GM23338 (cell line): ENCODE measurements at regions not wholly inside any gene's neighbourhood (a gene's known extent, or its start where the extent isn't known, plus 50 kb on each side); places are given as distances from the start of the nearest gene placed in this dataset.

Source experiments
- ATAC-seq: fragments of 200-7000 bp; cut with Tn5 transposase; 3 replicates; pipeline ENCODE4 v1.9.1; 2020
- DNase-seq: peaks from one replicate; pipeline ENCODE4 v3.0.0-alpha.2; 2015; ENCODE audit warnings: low spot score
- H2AFZ ChIP-seq: fragments of 200-600 bp; sonication (generic); 2 replicates; pipeline ENCODE4 v1.8.0; 2016; ENCODE audit warnings: antibody characterized with exemption, mild to moderate bottlenecking, moderate library complexity
- H3F3A ChIP-seq: fragments of 200-600 bp; sonication (generic); replicated peaks from 2 replicates; pipeline ENCODE4 v1.8.0; 2017; ENCODE audit warnings: antibody characterized with exemption, mixed run types, low read depth
- H3K27ac ChIP-seq: fragments of 200-600 bp; sonication (generic); 2 replicates; pipeline ENCODE4 v1.6.1; 2016; ENCODE audit warnings: low read depth
- H3K27me3 ChIP-seq: fragments of 200-600 bp; sonication (generic); 2 replicates; pipeline ENCODE4 v1.8.0; 2016; ENCODE audit warnings: mild to moderate bottlenecking, mixed run types, moderate library complexity; ENCODE audit not compliant: insufficient read depth
- H3K36me3 ChIP-seq: fragments of 200-600 bp; sonication (generic); 2 replicates; pipeline ENCODE4 v1.8.0; 2016; ENCODE audit warnings: mild to moderate bottlenecking; ENCODE audit not compliant: insufficient read depth
- H3K4me1 ChIP-seq: fragments of 200-600 bp; sonication (generic); 2 replicates; pipeline ENCODE4 v1.8.0; 2016; ENCODE audit warnings: mild to moderate bottlenecking, moderate library complexity; ENCODE audit not compliant: insufficient read depth
- H3K4me2 ChIP-seq: fragments of 200-600 bp; sonication (generic); 2 replicates; pipeline ENCODE4 v1.7.1; 2017; ENCODE audit warnings: mixed run types
- H3K4me3 ChIP-seq: fragments of 200-600 bp; sonication (generic); 2 replicates; pipeline ENCODE4 v1.6.1; 2016; ENCODE audit warnings: mixed run types
- H3K79me2 ChIP-seq: fragments of 200-600 bp; sonication (generic); replicated peaks from 2 replicates; pipeline ENCODE4 v1.8.0; 2017; ENCODE audit warnings: mild to moderate bottlenecking; ENCODE audit not compliant: insufficient read depth
- H3K9me2 ChIP-seq: fragments of 200-600 bp; sonication (generic); 2 replicates; pipeline ENCODE4 v1.8.0; 2017; ENCODE audit not compliant: insufficient read depth
- H4K20me1 ChIP-seq: fragments of 200-600 bp; sonication (generic); replicated peaks from 2 replicates; pipeline ENCODE4 v1.8.0; 2017; ENCODE audit warnings: mild to moderate bottlenecking; ENCODE audit not compliant: insufficient read depth
- H3K27ac Mint-ChIP-seq: 2 replicates; pipeline ENCODE4 v1.8.0; 2020; ENCODE audit warnings: inconsistent platforms, mild to moderate bottlenecking, moderate library complexity, mixed read lengths
- H3K27me3 Mint-ChIP-seq: 3 replicates; pipeline ENCODE4 v1.8.0; 2022; ENCODE audit warnings: low read depth, mild to moderate bottlenecking, moderate library complexity, mixed read lengths, inconsistent platforms; ENCODE audit not compliant: insufficient read depth, poor library complexity
- H3K36me3 Mint-ChIP-seq: 3 replicates; pipeline ENCODE4 v1.8.0; 2021; ENCODE audit warnings: low read depth, mild to moderate bottlenecking, inconsistent platforms, moderate library complexity, mixed read lengths
- H3K4me1 Mint-ChIP-seq: 3 replicates; pipeline ENCODE4 v1.8.0; 2020; ENCODE audit warnings: mild to moderate bottlenecking, inconsistent platforms, mixed read lengths
- H3K4me3 Mint-ChIP-seq: 3 replicates; pipeline ENCODE4 v1.8.0; 2021; ENCODE audit warnings: moderate library complexity, mild to moderate bottlenecking, inconsistent platforms, mixed read lengths
- H3K9me3 Mint-ChIP-seq: 3 replicates; pipeline ENCODE4 v1.8.0; 2020; ENCODE audit warnings: moderate library complexity, mild to moderate bottlenecking, inconsistent platforms, mixed read lengths
- CREB1 ChIP-seq: fragments of 250-450 bp; sonication (Bioruptor Pico); IDR thresholded peaks from 2 replicates; pipeline ENCODE4 v1.5.0; 2020; ENCODE audit warnings: low read depth, mild to moderate bottlenecking, moderate library complexity
- EZH2 ChIP-seq: fragments of 200-600 bp; sonication (generic); IDR thresholded peaks from one replicate; pipeline ENCODE4 v1.8.0; 2017; ENCODE audit warnings: antibody characterized with exemption, mild to moderate bottlenecking, low read depth; ENCODE audit not compliant: unreplicated experiment
- EZH2phosphoT487 ChIP-seq: fragments of 200-600 bp; sonication (generic); IDR thresholded peaks from one replicate; pipeline ENCODE4 v1.8.1; 2018; ENCODE audit warnings: antibody characterized with exemption; ENCODE audit not compliant: unreplicated experiment
- JUNB ChIP-seq: IDR thresholded peaks from one replicate; pipeline ENCODE4 v1.6.1; 2016; ENCODE audit warnings: antibody characterized with exemption; ENCODE audit not compliant: unreplicated experiment
- NANOG ChIP-seq: IDR thresholded peaks from 2 replicates; pipeline ENCODE4 v1.6.1; 2016; ENCODE audit warnings: antibody characterized with exemption, borderline replicate concordance
- POLR2AphosphoS5 ChIP-seq: IDR thresholded peaks from 2 replicates; pipeline ENCODE4 v1.6.1; 2016; ENCODE audit warnings: antibody characterized with exemption, low read depth
- REST ChIP-seq: IDR thresholded peaks from one replicate; pipeline ENCODE4 v1.6.1; 2018; ENCODE audit warnings: antibody characterized with exemption; ENCODE audit not compliant: unreplicated experiment
- STAT1 ChIP-seq: IDR thresholded peaks from one replicate; pipeline ENCODE4 v1.6.1; 2016; ENCODE audit warnings: antibody characterized with exemption; ENCODE audit not compliant: unreplicated experiment
- ZNF114 ChIP-seq: fragments of 250-450 bp; sonication (Bioruptor Pico); IDR thresholded peaks from 2 replicates; pipeline ENCODE4 v1.5.0; 2020; ENCODE audit warnings: mild to moderate bottlenecking, moderate library complexity
- ZNF331 ChIP-seq: fragments of 250-450 bp; sonication (Bioruptor Pico); IDR thresholded peaks from 2 replicates; pipeline ENCODE4 v1.5.0; 2020; ENCODE audit warnings: low read depth, mild to moderate bottlenecking, moderate library complexity
- TF ChIP-seq, protein P1 (sequence below): fragments of 250-450 bp; sonication (Bioruptor Pico); IDR thresholded peaks from 2 replicates; pipeline ENCODE4 v1.5.0; 2020; ENCODE audit warnings: mild to moderate bottlenecking, moderate library complexity
- TF ChIP-seq, protein P2 (sequence below), 2 experiments: fragments of 200-600 bp in 1 of 2; sonication (generic) in 1 of 2; conservative IDR thresholded peaks; 2 replicates each; pipeline versions ENCODE4 v1.5.1 to v1.6.1; 2016 to 2017; ENCODE audit warnings: antibody characterized with exemption in 2 of 2, low read depth in 2 of 2, mild to moderate bottlenecking in 2 of 2, moderate library complexity in 1 of 2
- TF ChIP-seq, protein P3 (sequence below): IDR thresholded peaks from 2 replicates; pipeline ENCODE4 v1.6.1; 2016; ENCODE audit warnings: antibody characterized with exemption

DNA sequence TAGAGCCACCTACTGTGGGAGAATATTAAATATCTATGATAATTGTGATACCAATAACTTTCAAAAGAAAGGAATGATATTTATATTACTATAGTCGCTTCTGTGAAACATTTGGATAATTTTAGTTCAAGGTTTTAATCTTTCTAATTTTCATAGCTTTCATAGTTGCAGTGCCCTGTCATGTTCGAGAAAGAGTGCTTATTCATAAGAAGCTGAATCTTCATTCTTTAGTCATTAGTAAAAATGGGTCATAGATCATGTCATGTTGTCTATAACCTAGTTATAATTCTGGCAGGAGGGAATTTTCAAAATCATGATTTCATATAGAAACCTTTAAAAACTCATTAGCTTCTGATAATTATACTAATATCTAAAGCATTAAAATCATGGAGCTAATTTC, 685.6 kb downstream of the CETN3 start:
- H3K27ac Mint-ChIP-seq: no peak overlapping the region

More for the DNA sequence above, 685.6 kb downstream of the CETN3 start:
- no peak overlapping the region for H3K4me3 Mint-ChIP-seq
- Histone ChIP-seq H3K4me1 (peaks cover 3% of the 10 kb centered on the region; the same call in 1 of the 2 replicates), H3K27ac (no peak overlapping the region), H3F3A (no peaks in the 10 kb centered on the region), H3K27me3 (no peaks in the 10 kb centered on the region), H4K20me1 (no peaks in the 10 kb centered on the region), H3K79me2 (no peaks in the 10 kb centered on the region), H3K4me2 (no peak overlapping the region), H2AFZ (no peak overlapping the region), H3K9me2 (no peaks in the 10 kb centered on the region), H3K4me3 (no peak overlapping the region), H3K36me3 (no peaks in the 10 kb centered on the region)
- H3K4me1 Mint-ChIP-seq: peaks cover 12% of the 10 kb centered on the region; the same call in 2 of the 3 replicates
- no peaks in the 10 kb centered on the region for H3K36me3 Mint-ChIP-seq
- DNase-seq (no peak), ATAC-seq (no peak)
- H3K9me3 Mint-ChIP-seq: no peaks in the 10 kb centered on the region
- H3K27me3 Mint-ChIP-seq: no peaks in the 10 kb centered on the region
- no peak for TF ChIP-seq EZH2
- TF ChIP-seq REST: no peak
- no peak for TF ChIP-seq EZH2phosphoT487
- TF ChIP-seq, protein P1, sequence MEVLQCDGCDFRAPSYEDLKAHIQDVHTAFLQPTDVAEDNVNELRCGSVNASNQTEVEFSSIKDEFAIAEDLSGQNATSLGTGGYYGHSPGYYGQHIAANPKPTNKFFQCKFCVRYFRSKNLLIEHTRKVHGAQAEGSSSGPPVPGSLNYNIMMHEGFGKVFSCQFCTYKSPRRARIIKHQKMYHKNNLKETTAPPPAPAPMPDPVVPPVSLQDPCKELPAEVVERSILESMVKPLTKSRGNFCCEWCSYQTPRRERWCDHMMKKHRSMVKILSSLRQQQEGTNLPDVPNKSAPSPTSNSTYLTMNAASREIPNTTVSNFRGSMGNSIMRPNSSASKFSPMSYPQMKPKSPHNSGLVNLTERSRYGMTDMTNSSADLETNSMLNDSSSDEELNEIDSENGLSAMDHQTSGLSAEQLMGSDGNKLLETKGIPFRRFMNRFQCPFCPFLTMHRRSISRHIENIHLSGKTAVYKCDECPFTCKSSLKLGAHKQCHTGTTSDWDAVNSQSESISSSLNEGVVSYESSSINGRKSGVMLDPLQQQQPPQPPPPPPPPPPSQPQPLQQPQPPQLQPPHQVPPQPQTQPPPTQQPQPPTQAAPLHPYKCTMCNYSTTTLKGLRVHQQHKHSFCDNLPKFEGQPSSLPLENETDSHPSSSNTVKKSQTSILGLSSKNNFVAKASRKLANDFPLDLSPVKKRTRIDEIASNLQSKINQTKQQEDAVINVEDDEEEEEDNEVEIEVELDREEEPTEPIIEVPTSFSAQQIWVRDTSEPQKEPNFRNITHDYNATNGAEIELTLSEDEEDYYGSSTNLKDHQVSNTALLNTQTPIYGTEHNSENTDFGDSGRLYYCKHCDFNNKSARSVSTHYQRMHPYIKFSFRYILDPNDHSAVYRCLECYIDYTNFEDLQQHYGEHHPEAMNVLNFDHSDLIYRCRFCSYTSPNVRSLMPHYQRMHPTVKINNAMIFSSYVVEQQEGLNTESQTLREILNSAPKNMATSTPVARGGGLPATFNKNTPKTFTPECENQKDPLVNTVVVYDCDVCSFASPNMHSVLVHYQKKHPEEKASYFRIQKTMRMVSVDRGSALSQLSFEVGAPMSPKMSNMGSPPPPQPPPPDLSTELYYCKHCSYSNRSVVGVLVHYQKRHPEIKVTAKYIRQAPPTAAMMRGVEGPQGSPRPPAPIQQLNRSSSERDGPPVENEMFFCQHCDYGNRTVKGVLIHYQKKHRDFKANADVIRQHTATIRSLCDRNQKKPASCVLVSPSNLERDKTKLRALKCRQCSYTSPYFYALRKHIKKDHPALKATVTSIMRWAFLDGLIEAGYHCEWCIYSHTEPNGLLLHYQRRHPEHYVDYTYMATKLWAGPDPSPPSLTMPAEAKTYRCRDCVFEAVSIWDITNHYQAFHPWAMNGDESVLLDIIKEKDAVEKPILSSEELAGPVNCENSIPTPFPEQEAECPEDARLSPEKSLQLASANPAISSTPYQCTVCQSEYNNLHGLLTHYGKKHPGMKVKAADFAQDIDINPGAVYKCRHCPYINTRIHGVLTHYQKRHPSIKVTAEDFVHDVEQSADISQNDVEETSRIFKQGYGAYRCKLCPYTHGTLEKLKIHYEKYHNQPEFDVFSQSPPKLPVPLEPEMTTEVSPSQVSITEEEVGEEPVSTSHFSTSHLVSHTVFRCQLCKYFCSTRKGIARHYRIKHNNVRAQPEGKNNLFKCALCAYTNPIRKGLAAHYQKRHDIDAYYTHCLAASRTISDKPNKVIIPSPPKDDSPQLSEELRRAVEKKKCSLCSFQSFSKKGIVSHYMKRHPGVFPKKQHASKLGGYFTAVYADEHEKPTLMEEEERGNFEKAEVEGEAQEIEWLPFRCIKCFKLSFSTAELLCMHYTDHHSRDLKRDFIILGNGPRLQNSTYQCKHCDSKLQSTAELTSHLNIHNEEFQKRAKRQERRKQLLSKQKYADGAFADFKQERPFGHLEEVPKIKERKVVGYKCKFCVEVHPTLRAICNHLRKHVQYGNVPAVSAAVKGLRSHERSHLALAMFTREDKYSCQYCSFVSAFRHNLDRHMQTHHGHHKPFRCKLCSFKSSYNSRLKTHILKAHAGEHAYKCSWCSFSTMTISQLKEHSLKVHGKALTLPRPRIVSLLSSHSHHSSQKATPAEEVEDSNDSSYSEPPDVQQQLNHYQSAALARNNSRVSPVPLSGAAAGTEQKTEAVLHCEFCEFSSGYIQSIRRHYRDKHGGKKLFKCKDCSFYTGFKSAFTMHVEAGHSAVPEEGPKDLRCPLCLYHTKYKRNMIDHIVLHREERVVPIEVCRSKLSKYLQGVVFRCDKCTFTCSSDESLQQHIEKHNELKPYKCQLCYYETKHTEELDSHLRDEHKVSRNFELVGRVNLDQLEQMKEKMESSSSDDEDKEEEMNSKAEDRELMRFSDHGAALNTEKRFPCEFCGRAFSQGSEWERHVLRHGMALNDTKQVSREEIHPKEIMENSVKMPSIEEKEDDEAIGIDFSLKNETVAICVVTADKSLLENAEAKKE (CRISPR knock-in tag): no peak
- no peak for TF ChIP-seq ZNF114
- TF ChIP-seq, protein P2, sequence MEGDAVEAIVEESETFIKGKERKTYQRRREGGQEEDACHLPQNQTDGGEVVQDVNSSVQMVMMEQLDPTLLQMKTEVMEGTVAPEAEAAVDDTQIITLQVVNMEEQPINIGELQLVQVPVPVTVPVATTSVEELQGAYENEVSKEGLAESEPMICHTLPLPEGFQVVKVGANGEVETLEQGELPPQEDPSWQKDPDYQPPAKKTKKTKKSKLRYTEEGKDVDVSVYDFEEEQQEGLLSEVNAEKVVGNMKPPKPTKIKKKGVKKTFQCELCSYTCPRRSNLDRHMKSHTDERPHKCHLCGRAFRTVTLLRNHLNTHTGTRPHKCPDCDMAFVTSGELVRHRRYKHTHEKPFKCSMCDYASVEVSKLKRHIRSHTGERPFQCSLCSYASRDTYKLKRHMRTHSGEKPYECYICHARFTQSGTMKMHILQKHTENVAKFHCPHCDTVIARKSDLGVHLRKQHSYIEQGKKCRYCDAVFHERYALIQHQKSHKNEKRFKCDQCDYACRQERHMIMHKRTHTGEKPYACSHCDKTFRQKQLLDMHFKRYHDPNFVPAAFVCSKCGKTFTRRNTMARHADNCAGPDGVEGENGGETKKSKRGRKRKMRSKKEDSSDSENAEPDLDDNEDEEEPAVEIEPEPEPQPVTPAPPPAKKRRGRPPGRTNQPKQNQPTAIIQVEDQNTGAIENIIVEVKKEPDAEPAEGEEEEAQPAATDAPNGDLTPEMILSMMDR (conservative IDR thresholded peaks at IDR 0.05; ENCODE audit: low read depth in 2 of 2): no peak
- no peak for TF ChIP-seq STAT1
- TF ChIP-seq POLR2AphosphoS5: no peak
- no peak for TF ChIP-seq CREB1 (CRISPR knock-in tag)
- TF ChIP-seq ZNF331 (CRISPR knock-in tag): no peak
- no peak for TF ChIP-seq JUNB
- TF ChIP-seq, protein P3, sequence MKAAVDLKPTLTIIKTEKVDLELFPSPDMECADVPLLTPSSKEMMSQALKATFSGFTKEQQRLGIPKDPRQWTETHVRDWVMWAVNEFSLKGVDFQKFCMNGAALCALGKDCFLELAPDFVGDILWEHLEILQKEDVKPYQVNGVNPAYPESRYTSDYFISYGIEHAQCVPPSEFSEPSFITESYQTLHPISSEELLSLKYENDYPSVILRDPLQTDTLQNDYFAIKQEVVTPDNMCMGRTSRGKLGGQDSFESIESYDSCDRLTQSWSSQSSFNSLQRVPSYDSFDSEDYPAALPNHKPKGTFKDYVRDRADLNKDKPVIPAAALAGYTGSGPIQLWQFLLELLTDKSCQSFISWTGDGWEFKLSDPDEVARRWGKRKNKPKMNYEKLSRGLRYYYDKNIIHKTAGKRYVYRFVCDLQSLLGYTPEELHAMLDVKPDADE: no peak
- no peak for TF ChIP-seq NANOG
